PC-3 (cell line): ENCODE measurements at regions not wholly inside any gene's neighbourhood (a gene's known extent, or its start where the extent isn't known, plus 50 kb on each side); places are given as distances from the start of the nearest gene placed in this dataset.

Source experiments
- ATAC-seq: fragments of 200-7000 bp; cut with Tn5 transposase; 2 replicates; pipeline ENCODE4 v1.9.1; 2020; ENCODE audit warnings: mild to moderate bottlenecking, moderate library complexity
- BruUV-seq: library from RNA; stranded (reverse); fragments of 400-500 nt; replicated peaks from 2 replicates; lab custom pipeline; 2021; lab: Mats Ljungman, UMichigan
- CTCF ChIA-PET: fragments of 300-600 bp; sonication (Branson Sonifier 250); formaldehyde crosslinking; loops from one replicate; lab custom pipeline; 2022; ENCODE audit warnings: antibody characterized with exemption; lab: Charles Lee
- POLR2A ChIA-PET: fragments of 300-600 bp; sonication (Branson Sonifier 250); formaldehyde crosslinking; loops from one replicate; lab custom pipeline; 2022; ENCODE audit warnings: antibody characterized with exemption; ENCODE audit not compliant: unreplicated experiment; lab: Charles Lee
- DNase-seq: peaks from one replicate; pipeline ENCODE4 v3.0.0-alpha.2; 2015
- H2AFZ ChIP-seq: fragments of 300-600 bp; sonication (generic); 2 replicates; pipeline ENCODE4 v1.6.0; 2016; ENCODE audit warnings: antibody characterized with exemption, low read length
- H3F3A ChIP-seq: fragments of 300-600 bp; sonication (generic); one replicate; pipeline ENCODE4 v1.6.0; 2017; ENCODE audit warnings: antibody characterized with exemption, low read length, control low read depth, mild to moderate bottlenecking; ENCODE audit not compliant: unreplicated experiment
- H3K27ac ChIP-seq: fragments of 300-600 bp; sonication (generic); 2 replicates; pipeline ENCODE4 v1.5.1; 2016; ENCODE audit warnings: mild to moderate bottlenecking, low read length
- H3K27me3 ChIP-seq: fragments of 300-600 bp; sonication (generic); 2 replicates; pipeline ENCODE4 v1.6.1; 2016; ENCODE audit warnings: low read length, mixed read lengths
- H3K36me3 ChIP-seq: fragments of 300-600 bp; sonication (generic); 2 replicates; pipeline ENCODE4 v1.6.1; 2016; ENCODE audit warnings: low read depth, mixed run types, low read length, mixed read lengths
- H3K4me1 ChIP-seq: fragments of 300-600 bp; sonication (generic); 2 replicates; pipeline ENCODE4 v1.5.1; 2016; ENCODE audit warnings: low read length; ENCODE audit not compliant: insufficient read depth
- H3K4me2 ChIP-seq: fragments of 300-600 bp; sonication (generic); 2 replicates; pipeline ENCODE4 v1.6.0; 2016; ENCODE audit warnings: low read length
- H3K4me3 ChIP-seq: fragments of 300-600 bp; sonication (generic); 2 replicates; pipeline ENCODE4 v1.5.1; 2016; ENCODE audit warnings: mild to moderate bottlenecking, low read length, mixed read lengths
- H3K79me2 ChIP-seq: fragments of 300-600 bp; sonication (generic); 2 replicates; pipeline ENCODE4 v1.6.1; 2017; ENCODE audit warnings: low read length, mixed read lengths
- H3K9ac ChIP-seq: fragments of 300-600 bp; sonication (generic); 2 replicates; pipeline ENCODE4 v1.6.0; 2016; ENCODE audit warnings: mild to moderate bottlenecking, low read length
- H3K9me2 ChIP-seq: fragments of 300-600 bp; sonication (generic); replicated peaks from 2 replicates; pipeline ENCODE4 v1.6.1; 2016; ENCODE audit warnings: mixed run types, low read length, mixed read lengths
- H3K9me3 ChIP-seq: fragments of 300-600 bp; sonication (generic); 2 replicates; pipeline ENCODE4 v1.6.1; 2016; ENCODE audit warnings: low read length, mixed read lengths
- H4K20me1 ChIP-seq: fragments of 300-600 bp; sonication (generic); 2 replicates; pipeline ENCODE4 v1.6.1; 2016; ENCODE audit warnings: low read length, mixed read lengths
- CTCF ChIP-seq: fragments of 300-600 bp; sonication (generic); conservative IDR thresholded peaks from 2 replicates; pipeline ENCODE4 v1.5.1; 2017; ENCODE audit warnings: antibody characterized with exemption, low read depth, mild to moderate bottlenecking, low read length
- EZH2 ChIP-seq: fragments of 300-600 bp; sonication (generic); IDR thresholded peaks from one replicate; pipeline ENCODE4 v1.6.1; 2017; ENCODE audit warnings: antibody characterized with exemption, mild to moderate bottlenecking, low read length; ENCODE audit not compliant: unreplicated experiment
- EZH2phosphoT487 ChIP-seq: fragments of 300-600 bp; sonication (generic); IDR thresholded peaks from 2 replicates; pipeline ENCODE4 v1.6.1; 2018; ENCODE audit warnings: mild to moderate bottlenecking, antibody characterized with exemption, low read length, borderline replicate concordance
- intact Hi-C: fragments of 100-400 bp; cut with micrococcal nuclease; formaldehyde crosslinking; loops from 2 replicates; pipeline ENCODE4 v1.9.0; 2023

GRCh38 chr1:209227171-209227570 lies 356.3 kb upstream of the CAMK1G start:
- no peaks in the 10 kb centered on the region for H3K4me1 ChIP-seq
- no peak overlapping the region for H3K4me2 ChIP-seq
- BruUV-seq, result no TSS peak
- ChIA-PET CTCF (no interaction called here), POLR2A (no interaction called here)
- intact Hi-C loops, result no loop called here
- H3K36me3 ChIP-seq, result no peaks in the 10 kb centered on the region
- 0 out of 2 replicates have a peak, but pooled peaks cover 3% of the 10 kb centered on the region for H3K9me2 ChIP-seq
- no peak overlapping the region for H3K9ac ChIP-seq
- no peak overlapping the region for H2AFZ ChIP-seq
- ATAC-seq, result no peak
- no peak for DNase-seq
- H3K27ac ChIP-seq, result no peak overlapping the region
- no peaks in the 10 kb centered on the region for H4K20me1 ChIP-seq
- H3K9me3 ChIP-seq, result 0 out of 2 replicates have a peak, but pooled peaks cover 7% of the 10 kb centered on the region
- no peaks in the 10 kb centered on the region for H3K27me3 ChIP-seq
- no peaks in the 10 kb centered on the region for H3F3A ChIP-seq
- H3K79me2 ChIP-seq, result no peaks in the 10 kb centered on the region
- no peak overlapping the region for H3K4me3 ChIP-seq
- TF ChIP-seq CTCF, result no peak
- TF ChIP-seq EZH2phosphoT487, result no peak
- TF ChIP-seq EZH2, result no peak

DNA sequence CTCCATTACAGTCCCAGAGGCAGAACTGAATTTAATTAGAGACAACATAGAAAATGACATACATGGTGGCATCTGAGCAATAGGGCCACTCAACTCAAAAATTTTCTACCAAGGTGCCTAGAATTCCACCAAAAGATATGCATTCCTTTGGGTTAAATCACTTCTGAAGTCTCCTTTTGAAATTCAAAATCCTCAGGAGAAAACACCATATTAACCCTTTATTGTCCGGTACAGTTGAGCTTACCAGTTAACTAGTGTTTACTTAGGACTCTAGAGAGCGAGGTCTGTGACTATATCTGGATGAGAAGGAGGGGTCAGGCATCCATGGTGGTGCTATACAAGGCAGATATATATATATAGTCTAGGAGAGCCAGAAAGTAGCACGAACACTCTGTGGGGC lies 355.6 kb upstream of the CAMK1G start:
- H3K27me3 ChIP-seq, result no peaks in the 10 kb centered on the region
- ChIA-PET POLR2A (no interaction called here), CTCF (no interaction called here)

More for the DNA sequence above, 355.6 kb upstream of the CAMK1G start:
- no peak overlapping the region for H3K27ac ChIP-seq
- 0 out of 2 replicates have a peak, but pooled peaks cover 3% of the 10 kb centered on the region for H3K9me2 ChIP-seq
- no peaks in the 10 kb centered on the region for H3K79me2 ChIP-seq
- no peaks in the 10 kb centered on the region for H4K20me1 ChIP-seq
- H3K4me2 ChIP-seq, result no peak overlapping the region
- 0 out of 2 replicates have a peak, but pooled peaks cover 7% of the 10 kb centered on the region for H3K9me3 ChIP-seq
- intact Hi-C loops, result no loop called here
- ATAC-seq (no peak), DNase-seq (no peak)
- no peaks in the 10 kb centered on the region for H3K4me1 ChIP-seq
- no peak overlapping the region for H2AFZ ChIP-seq
- no TSS peak for BruUV-seq
- no peaks in the 10 kb centered on the region for H3K36me3 ChIP-seq
- no peak overlapping the region for H3K9ac ChIP-seq
- no peak overlapping the region for H3K4me3 ChIP-seq
- TF ChIP-seq CTCF (no peak), EZH2phosphoT487 (no peak), EZH2 (no peak)
- H3F3A ChIP-seq, result no peaks in the 10 kb centered on the region
